ENCODE measurements at regions not wholly inside any gene's neighbourhood (a gene's known extent, or its start where the extent isn't known, plus 50 kb on each side); places are given as distances from the start of the nearest gene placed in this dataset.

GRCh38 chrX:116607776-116608175 lies 145.0 kb upstream of the CT83 start:
- TF ChIP-seq, protein P1, sequence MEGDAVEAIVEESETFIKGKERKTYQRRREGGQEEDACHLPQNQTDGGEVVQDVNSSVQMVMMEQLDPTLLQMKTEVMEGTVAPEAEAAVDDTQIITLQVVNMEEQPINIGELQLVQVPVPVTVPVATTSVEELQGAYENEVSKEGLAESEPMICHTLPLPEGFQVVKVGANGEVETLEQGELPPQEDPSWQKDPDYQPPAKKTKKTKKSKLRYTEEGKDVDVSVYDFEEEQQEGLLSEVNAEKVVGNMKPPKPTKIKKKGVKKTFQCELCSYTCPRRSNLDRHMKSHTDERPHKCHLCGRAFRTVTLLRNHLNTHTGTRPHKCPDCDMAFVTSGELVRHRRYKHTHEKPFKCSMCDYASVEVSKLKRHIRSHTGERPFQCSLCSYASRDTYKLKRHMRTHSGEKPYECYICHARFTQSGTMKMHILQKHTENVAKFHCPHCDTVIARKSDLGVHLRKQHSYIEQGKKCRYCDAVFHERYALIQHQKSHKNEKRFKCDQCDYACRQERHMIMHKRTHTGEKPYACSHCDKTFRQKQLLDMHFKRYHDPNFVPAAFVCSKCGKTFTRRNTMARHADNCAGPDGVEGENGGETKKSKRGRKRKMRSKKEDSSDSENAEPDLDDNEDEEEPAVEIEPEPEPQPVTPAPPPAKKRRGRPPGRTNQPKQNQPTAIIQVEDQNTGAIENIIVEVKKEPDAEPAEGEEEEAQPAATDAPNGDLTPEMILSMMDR (conservative IDR thresholded peaks at IDR 0.05; ENCODE audit: low read length), result no peak
- TF ChIP-seq EZH2phosphoT487 (IDR thresholded peaks at IDR 0.05; ENCODE audit: borderline replicate concordance, low read depth, low read length), result no peak
